ENCODE measurements at regions not wholly inside any gene's neighbourhood (a gene's known extent, or its start where the extent isn't known, plus 50 kb on each side); places are given as distances from the start of the nearest gene placed in this dataset.

- H3K27ac ChIP-seq (ENCODE audit: low read length) = no peak overlapping the region
- no peak overlapping the region for H3K4me2 ChIP-seq (ENCODE audit: low read length)
- no peak for TF ChIP-seq MXI1 (conservative IDR thresholded peaks at IDR 0.05; ENCODE audit: poor library complexity, severe bottlenecking)
- H3F3A ChIP-seq (ENCODE audit: insufficient read depth, low read length, poor library complexity, severe bottlenecking) = no peaks in the 10 kb centered on the region
- no peak overlapping the region for H2AFZ ChIP-seq (ENCODE audit: low read depth, low read length)
- H3K79me2 ChIP-seq (replicated peaks; ENCODE audit: insufficient read depth, low read length) = peaks cover 3% of the 10 kb centered on the region
- no peaks in the 10 kb centered on the region for H3K9me3 ChIP-seq (ENCODE audit: low read length)
- H3K36me3 ChIP-seq (ENCODE audit: insufficient read depth, low read length) = no peaks in the 10 kb centered on the region
- no peak overlapping the region for H3K4me3 ChIP-seq (ENCODE audit: low read length)
- H3K27me3 ChIP-seq (ENCODE audit: insufficient read depth, low read depth, low read length) = no peaks in the 10 kb centered on the region
- no peak overlapping the region for H3K9ac ChIP-seq (ENCODE audit: low read length)
- no peaks in the 10 kb centered on the region for H3K9me2 ChIP-seq (ENCODE audit: insufficient read depth, low read length)
- no peaks in the 10 kb centered on the region for H4K20me1 ChIP-seq (ENCODE audit: insufficient read depth)
These were observed 189.3 kb downstream of the FAT3 start for GRCh38 chr11:92413757-92414513.

DNA sequence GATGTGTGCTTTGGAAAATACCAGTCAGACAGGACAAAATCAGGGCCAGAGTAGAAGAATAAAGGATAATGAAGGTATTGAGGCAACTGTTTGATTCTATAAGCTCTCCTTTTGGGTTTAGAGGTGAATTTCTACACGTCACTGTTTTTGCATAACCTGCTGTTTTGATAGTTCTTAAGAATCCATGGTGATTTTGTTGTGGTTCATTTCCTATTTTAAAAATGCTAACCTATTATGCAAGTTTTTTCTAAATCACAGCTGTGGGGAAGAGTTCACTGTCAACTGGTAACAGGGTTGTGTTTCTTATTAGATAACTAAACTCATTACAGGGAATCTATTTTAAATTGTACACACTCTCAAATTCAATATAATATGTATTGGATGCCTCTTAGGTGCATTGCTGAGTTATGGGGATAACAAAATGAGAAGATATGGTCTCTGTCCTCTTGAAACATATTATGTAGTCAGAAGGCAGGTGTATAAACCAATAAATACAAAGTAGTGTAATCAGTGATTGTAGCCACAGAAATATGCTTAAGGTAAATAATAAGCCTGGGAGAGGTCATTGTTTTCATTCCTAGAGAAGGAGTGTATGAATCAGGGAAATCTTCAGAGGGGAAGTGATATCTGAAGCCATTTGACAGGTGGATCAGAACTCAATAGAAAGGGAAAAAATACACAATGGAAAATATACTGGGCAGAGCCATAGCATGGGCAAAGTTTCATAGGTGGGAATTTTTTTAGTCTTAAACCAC lies 192.5 kb downstream of the FAT3 start:
- H3F3A ChIP-seq (ENCODE audit: insufficient read depth, low read length, poor library complexity, severe bottlenecking) = no peaks in the 10 kb centered on the region
- no peak overlapping the region for H3K9ac ChIP-seq (ENCODE audit: low read length)
- no peaks in the 10 kb centered on the region for H4K20me1 ChIP-seq (ENCODE audit: insufficient read depth)
- peaks cover 12% of the 10 kb centered on the region for H3K79me2 ChIP-seq (replicated peaks; ENCODE audit: insufficient read depth, low read length)
- no peak overlapping the region for H3K27ac ChIP-seq (ENCODE audit: low read length)
- no peaks in the 10 kb centered on the region for H3K9me3 ChIP-seq (ENCODE audit: low read length)
- TF ChIP-seq SMC3 (conservative IDR thresholded peaks at IDR 0.05; ENCODE audit: poor library complexity) (no peak), CTCF (IDR thresholded peaks at IDR 0.05; ENCODE audit: poor library complexity, severe bottlenecking) (no peak), EZH2 (IDR thresholded peaks at IDR 0.05; ENCODE audit: borderline replicate concordance, insufficient read depth, low read length, poor library complexity, severe bottlenecking) (no peak), POLR2AphosphoS5 (IDR thresholded peaks at IDR 0.05) (no peak), EP300 (conservative IDR thresholded peaks at IDR 0.05; ENCODE audit: poor library complexity, severe bottlenecking) (no peak), RAD21 (conservative IDR thresholded peaks at IDR 0.05) (no peak), TAF1 (IDR thresholded peaks at IDR 0.05; ENCODE audit: low read depth) (no peak), MXI1 (conservative IDR thresholded peaks at IDR 0.05; ENCODE audit: poor library complexity, severe bottlenecking) (no peak)
- TF ChIP-seq, protein P1, sequence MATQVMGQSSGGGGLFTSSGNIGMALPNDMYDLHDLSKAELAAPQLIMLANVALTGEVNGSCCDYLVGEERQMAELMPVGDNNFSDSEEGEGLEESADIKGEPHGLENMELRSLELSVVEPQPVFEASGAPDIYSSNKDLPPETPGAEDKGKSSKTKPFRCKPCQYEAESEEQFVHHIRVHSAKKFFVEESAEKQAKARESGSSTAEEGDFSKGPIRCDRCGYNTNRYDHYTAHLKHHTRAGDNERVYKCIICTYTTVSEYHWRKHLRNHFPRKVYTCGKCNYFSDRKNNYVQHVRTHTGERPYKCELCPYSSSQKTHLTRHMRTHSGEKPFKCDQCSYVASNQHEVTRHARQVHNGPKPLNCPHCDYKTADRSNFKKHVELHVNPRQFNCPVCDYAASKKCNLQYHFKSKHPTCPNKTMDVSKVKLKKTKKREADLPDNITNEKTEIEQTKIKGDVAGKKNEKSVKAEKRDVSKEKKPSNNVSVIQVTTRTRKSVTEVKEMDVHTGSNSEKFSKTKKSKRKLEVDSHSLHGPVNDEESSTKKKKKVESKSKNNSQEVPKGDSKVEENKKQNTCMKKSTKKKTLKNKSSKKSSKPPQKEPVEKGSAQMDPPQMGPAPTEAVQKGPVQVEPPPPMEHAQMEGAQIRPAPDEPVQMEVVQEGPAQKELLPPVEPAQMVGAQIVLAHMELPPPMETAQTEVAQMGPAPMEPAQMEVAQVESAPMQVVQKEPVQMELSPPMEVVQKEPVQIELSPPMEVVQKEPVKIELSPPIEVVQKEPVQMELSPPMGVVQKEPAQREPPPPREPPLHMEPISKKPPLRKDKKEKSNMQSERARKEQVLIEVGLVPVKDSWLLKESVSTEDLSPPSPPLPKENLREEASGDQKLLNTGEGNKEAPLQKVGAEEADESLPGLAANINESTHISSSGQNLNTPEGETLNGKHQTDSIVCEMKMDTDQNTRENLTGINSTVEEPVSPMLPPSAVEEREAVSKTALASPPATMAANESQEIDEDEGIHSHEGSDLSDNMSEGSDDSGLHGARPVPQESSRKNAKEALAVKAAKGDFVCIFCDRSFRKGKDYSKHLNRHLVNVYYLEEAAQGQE (IDR thresholded peaks at IDR 0.05; ENCODE audit: borderline replicate concordance) = no peak
- H3K4me2 ChIP-seq (ENCODE audit: low read length) = no peak overlapping the region
- no peaks in the 10 kb centered on the region for H3K27me3 ChIP-seq (ENCODE audit: insufficient read depth, low read depth, low read length)
- no peak overlapping the region for H3K4me3 ChIP-seq (ENCODE audit: low read length)
- no peak overlapping the region for H2AFZ ChIP-seq (ENCODE audit: low read depth, low read length)
- H3K9me2 ChIP-seq (ENCODE audit: insufficient read depth, low read length) = no peaks in the 10 kb centered on the region
- H3K36me3 ChIP-seq (ENCODE audit: insufficient read depth, low read length) = no peaks in the 10 kb centered on the region

Measured in neural cell (in vitro differentiated cells).